ENCODE measurements at regions not wholly inside any gene's neighbourhood (a gene's known extent, or its start where the extent isn't known, plus 50 kb on each side); places are given as distances from the start of the nearest gene placed in this dataset.

GRCh38 chr5:68872088-68872839 lies 221.6 kb upstream of the SLC30A5 start:
- Mint-ChIP-seq H3K36me3 (no peaks in the 10 kb centered on the region), H3K27ac (no peak overlapping the region), H3K4me1 (peaks cover 12% of the 10 kb centered on the region), H3K9me3 (no peaks in the 10 kb centered on the region), H3K4me3 (no peak overlapping the region), H3K27me3 (peaks cover 5% of the 10 kb centered on the region)
- CTCF ChIA-PET: interaction anchor here (1.0 kb wide), 1 partner anchor 12 kb away, joined by 3 read pairs; no protein-coding TSS in a partner anchor
- no peak for DNase-seq

GRCh38 chr5:68873198-68873597 lies 220.6 kb upstream of the SLC30A5 start:
- DNase-seq: no peak
- Mint-ChIP-seq H3K36me3 (no peaks in the 10 kb centered on the region), H3K4me1 (peaks cover 12% of the 10 kb centered on the region), H3K4me3 (no peak overlapping the region), H3K9me3 (no peaks in the 10 kb centered on the region), H3K27ac (no peak overlapping the region), H3K27me3 (no peaks in the 10 kb centered on the region)
- CTCF ChIA-PET: interaction anchor here (1.0 kb wide), 1 partner anchor 11 kb away, joined by 3 read pairs; no protein-coding TSS in a partner anchor

- Mint-ChIP-seq H3K9me3 (no peaks in the 10 kb centered on the region), H3K4me1 (peaks cover 12% of the 10 kb centered on the region), H3K4me3 (no peak overlapping the region), H3K27me3 (no peaks in the 10 kb centered on the region), H3K27ac (peak overlapping the region; percentile 16), H3K36me3 (no peaks in the 10 kb centered on the region)
- peak; percentile 78 for DNase-seq
- CTCF ChIA-PET: interaction anchor here (1.3 kb wide), 2 partner anchors 9 to 12 kb away, joined by 5 read pairs; no protein-coding TSS in a partner anchor
These were observed 218.5 kb upstream of the SLC30A5 start for GRCh38 chr5:68875351-68875750.

- peaks cover 3% of the 10 kb centered on the region for H3K36me3 Mint-ChIP-seq
- no peaks in the 10 kb centered on the region for H3K27me3 Mint-ChIP-seq
- CTCF ChIA-PET: interaction anchor here (0.6 to 3.0 kb wide), 4 partner anchors 9 to 80 kb away, joined by 3 to 8 read pairs (median 3); no protein-coding TSS in a partner anchor
- H3K27ac Mint-ChIP-seq: no peak overlapping the region
- peaks cover 8% of the 10 kb centered on the region for H3K9me3 Mint-ChIP-seq
- no peak for DNase-seq
- H3K4me3 Mint-ChIP-seq: no peak overlapping the region
- H3K4me1 Mint-ChIP-seq: peaks cover 38% of the 10 kb centered on the region
These were observed 210.4 kb upstream of the SLC30A5 start for GRCh38 chr5:68883436-68883835.

- H3K4me3 Mint-ChIP-seq: no peak overlapping the region
- peak overlapping the region; percentile 22 for H3K27ac Mint-ChIP-seq
These were observed 209.6 kb upstream of the SLC30A5 start for GRCh38 chr5:68884144-68884754.

GRCh38 chr5:68884883-68885282 lies 208.9 kb upstream of the SLC30A5 start:
- H3K27me3 Mint-ChIP-seq: no peaks in the 10 kb centered on the region
- DNase-seq: no peak
- peaks cover 8% of the 10 kb centered on the region for H3K9me3 Mint-ChIP-seq
- CTCF ChIA-PET: interaction anchor here (0.7 to 3.0 kb wide), 6 partner anchors 8 to 598 kb away, joined by 3 to 8 read pairs (median 3); no protein-coding TSS in a partner anchor
- peaks cover 3% of the 10 kb centered on the region for H3K36me3 Mint-ChIP-seq
- peaks cover 38% of the 10 kb centered on the region for H3K4me1 Mint-ChIP-seq
- H3K4me3 Mint-ChIP-seq: no peak overlapping the region
- H3K27ac Mint-ChIP-seq: no peak overlapping the region

More at GRCh38 chr5:68884144-68884754, 209.6 kb upstream of the SLC30A5 start:
- CTCF ChIA-PET: interaction anchor here (0.6 to 3.0 kb wide), 8 partner anchors 8 to 598 kb away, joined by 3 to 8 read pairs (median 3); no protein-coding TSS in a partner anchor
- peaks cover 8% of the 10 kb centered on the region for H3K9me3 Mint-ChIP-seq
- peaks cover 3% of the 10 kb centered on the region for H3K36me3 Mint-ChIP-seq
- no peaks in the 10 kb centered on the region for H3K27me3 Mint-ChIP-seq
- peak; percentile 66 for DNase-seq
- H3K4me1 Mint-ChIP-seq: peaks cover 38% of the 10 kb centered on the region

- no peaks in the 10 kb centered on the region for H3K27me3 Mint-ChIP-seq
- H3K27ac Mint-ChIP-seq: no peak overlapping the region
- CTCF ChIA-PET: interaction anchor here (0.6 to 1.9 kb wide), 3 partner anchors 9 to 427 kb away, joined by 3 to 5 read pairs (median 5); no protein-coding TSS in a partner anchor
These were observed 207.0 kb upstream of the SLC30A5 start for GRCh38 chr5:68886814-68887213.

GRCh38 chr5:68891718-68892117 lies 202.1 kb upstream of the SLC30A5 start:
- peak; percentile 65 for DNase-seq
- Mint-ChIP-seq H3K9me3 (peaks cover 4% of the 10 kb centered on the region), H3K27ac (peak overlapping the region; percentile 6), H3K4me1 (peaks cover 40% of the 10 kb centered on the region), H3K4me3 (no peak overlapping the region), H3K36me3 (peaks cover 3% of the 10 kb centered on the region), H3K27me3 (no peaks in the 10 kb centered on the region)
- CTCF ChIA-PET: interaction anchor here (2.2 kb wide), 1 partner anchor 8 kb away, joined by 8 read pairs; no protein-coding TSS in a partner anchor

More at GRCh38 chr5:68886814-68887213, 207.0 kb upstream of the SLC30A5 start:
- Mint-ChIP-seq H3K4me1 (peaks cover 50% of the 10 kb centered on the region), H3K4me3 (no peak overlapping the region), H3K9me3 (peaks cover 6% of the 10 kb centered on the region), H3K36me3 (peaks cover 3% of the 10 kb centered on the region)
- no peak for DNase-seq

- CTCF ChIA-PET: interaction anchor here (1.0 kb wide), 1 partner anchor 10 kb away, joined by 3 read pairs; no protein-coding TSS in a partner anchor
- Mint-ChIP-seq H3K27me3 (no peaks in the 10 kb centered on the region), H3K4me1 (peaks cover 35% of the 10 kb centered on the region), H3K4me3 (no peak overlapping the region), H3K9me3 (peaks cover 4% of the 10 kb centered on the region), H3K27ac (peak overlapping the region; percentile 61), H3K36me3 (peaks cover 2% of the 10 kb centered on the region)
- DNase-seq: peak; percentile 23
These were observed 199.1 kb upstream of the SLC30A5 start for GRCh38 chr5:68894673-68895072.

GRCh38 chr5:68898951-68899471 lies 194.8 kb upstream of the SLC30A5 start:
- no peaks in the 10 kb centered on the region for H3K27me3 Mint-ChIP-seq
- H3K9me3 Mint-ChIP-seq: no peaks in the 10 kb centered on the region
- H3K4me1 Mint-ChIP-seq: peaks cover 15% of the 10 kb centered on the region
- DNase-seq: no peak
- CTCF ChIA-PET: no interaction called here
- H3K36me3 Mint-ChIP-seq: no peaks in the 10 kb centered on the region
- no peak overlapping the region for H3K4me3 Mint-ChIP-seq
- no peak overlapping the region for H3K27ac Mint-ChIP-seq

- no peaks in the 10 kb centered on the region for H3K36me3 Mint-ChIP-seq
- H3K4me1 Mint-ChIP-seq: no peaks in the 10 kb centered on the region
- CTCF ChIA-PET: no interaction called here
- no peak overlapping the region for H3K27ac Mint-ChIP-seq
- no peak overlapping the region for H3K4me3 Mint-ChIP-seq
- peaks cover 2% of the 10 kb centered on the region for H3K27me3 Mint-ChIP-seq
- DNase-seq: no peak
- H3K9me3 Mint-ChIP-seq: no peaks in the 10 kb centered on the region
These were observed 181.7 kb upstream of the SLC30A5 start for GRCh38 chr5:68911840-68912690.

GRCh38 chr5:68915079-68915478 lies 178.7 kb upstream of the SLC30A5 start:
- no peak overlapping the region for H3K27ac Mint-ChIP-seq
- no peaks in the 10 kb centered on the region for H3K4me1 Mint-ChIP-seq
- H3K4me3 Mint-ChIP-seq: no peak overlapping the region
- DNase-seq: no peak
- CTCF ChIA-PET: interaction anchor here (0.6 kb wide), 1 partner anchor 597 kb away, joined by 3 read pairs; no protein-coding TSS in a partner anchor
- peaks cover 6% of the 10 kb centered on the region for H3K9me3 Mint-ChIP-seq
- peaks cover 4% of the 10 kb centered on the region for H3K27me3 Mint-ChIP-seq
- no peaks in the 10 kb centered on the region for H3K36me3 Mint-ChIP-seq

- H3K9me3 Mint-ChIP-seq: peaks cover 13% of the 10 kb centered on the region
- peaks cover 4% of the 10 kb centered on the region for H3K27me3 Mint-ChIP-seq
- H3K4me3 Mint-ChIP-seq: no peak overlapping the region
- CTCF ChIA-PET: no interaction called here
- no peaks in the 10 kb centered on the region for H3K36me3 Mint-ChIP-seq
- no peak overlapping the region for H3K27ac Mint-ChIP-seq
- DNase-seq: no peak
- no peaks in the 10 kb centered on the region for H3K4me1 Mint-ChIP-seq
These were observed 175.5 kb upstream of the SLC30A5 start for GRCh38 chr5:68918306-68918705.

Data from activated naive CD4-positive, alpha-beta T cell treated with anti-CD3 and anti-CD28 coated beads, Interleukin-2, amount 10 ng/mL, durations not matched to agents 7 days and 5 days (primary cell).